ENCODE measurements at regions not wholly inside any gene's neighbourhood (a gene's known extent, or its start where the extent isn't known, plus 50 kb on each side); places are given as distances from the start of the nearest gene placed in this dataset.

GRCh38 chr5:172544371-172545095 lies 90.2 kb upstream of the SH3PXD2B start:
- H3F3A ChIP-seq (ENCODE audit: insufficient read depth, low read length, poor library complexity, severe bottlenecking): no peaks in the 10 kb centered on the region
- H3K4me2 ChIP-seq (ENCODE audit: low read length): no peak overlapping the region
- no peak overlapping the region for H3K9ac ChIP-seq (ENCODE audit: low read length)
- H4K20me1 ChIP-seq (ENCODE audit: insufficient read depth): no peaks in the 10 kb centered on the region
- no peak for TF ChIP-seq EP300 (conservative IDR thresholded peaks at IDR 0.05; ENCODE audit: poor library complexity, severe bottlenecking)
- no peak for TF ChIP-seq REST (IDR thresholded peaks at IDR 0.05; ENCODE audit: borderline replicate concordance)
- no peak for TF ChIP-seq POLR2AphosphoS5 (IDR thresholded peaks at IDR 0.05)
- TF ChIP-seq TAF1 (IDR thresholded peaks at IDR 0.05; ENCODE audit: low read depth): no peak
- TF ChIP-seq CTCF (IDR thresholded peaks at IDR 0.05; ENCODE audit: poor library complexity, severe bottlenecking): no peak
- TF ChIP-seq RAD21 (conservative IDR thresholded peaks at IDR 0.05): no peak
- no peak for TF ChIP-seq SMC3 (conservative IDR thresholded peaks at IDR 0.05; ENCODE audit: poor library complexity)
- TF ChIP-seq MXI1 (conservative IDR thresholded peaks at IDR 0.05; ENCODE audit: poor library complexity, severe bottlenecking): no peak
- TF ChIP-seq EZH2 (IDR thresholded peaks at IDR 0.05; ENCODE audit: borderline replicate concordance, insufficient read depth, low read length, poor library complexity, severe bottlenecking): no peak
- no peaks in the 10 kb centered on the region for H3K9me2 ChIP-seq (ENCODE audit: insufficient read depth, low read length)
- H3K27ac ChIP-seq (ENCODE audit: low read length): no peak overlapping the region
- no peaks in the 10 kb centered on the region for H3K27me3 ChIP-seq (ENCODE audit: insufficient read depth, low read depth, low read length)
- no peaks in the 10 kb centered on the region for H3K9me3 ChIP-seq (ENCODE audit: low read length)
- H2AFZ ChIP-seq (ENCODE audit: low read depth, low read length): no peak overlapping the region
- H3K36me3 ChIP-seq (ENCODE audit: insufficient read depth, low read length): no peaks in the 10 kb centered on the region
- H3K4me3 ChIP-seq (ENCODE audit: low read length): no peak overlapping the region
- no peaks in the 10 kb centered on the region for H3K79me2 ChIP-seq (replicated peaks; ENCODE audit: insufficient read depth, low read length)

GRCh38 chr5:172543484-172544298 lies 89.4 kb upstream of the SH3PXD2B start:
- H3K36me3 ChIP-seq (ENCODE audit: insufficient read depth, low read length): no peaks in the 10 kb centered on the region
- H2AFZ ChIP-seq (ENCODE audit: low read depth, low read length): no peak overlapping the region
- H3K4me2 ChIP-seq (ENCODE audit: low read length): no peak overlapping the region
- H3F3A ChIP-seq (ENCODE audit: insufficient read depth, low read length, poor library complexity, severe bottlenecking): no peaks in the 10 kb centered on the region
- no peak overlapping the region for H3K27ac ChIP-seq (ENCODE audit: low read length)
- H3K4me3 ChIP-seq (ENCODE audit: low read length): no peak overlapping the region
- no peaks in the 10 kb centered on the region for H3K27me3 ChIP-seq (ENCODE audit: insufficient read depth, low read depth, low read length)
- H4K20me1 ChIP-seq (ENCODE audit: insufficient read depth): no peaks in the 10 kb centered on the region
- H3K79me2 ChIP-seq (replicated peaks; ENCODE audit: insufficient read depth, low read length): no peaks in the 10 kb centered on the region
- TF ChIP-seq RAD21 (conservative IDR thresholded peaks at IDR 0.05) (no peak), CTCF (IDR thresholded peaks at IDR 0.05; ENCODE audit: poor library complexity, severe bottlenecking) (no peak), EZH2 (IDR thresholded peaks at IDR 0.05; ENCODE audit: borderline replicate concordance, insufficient read depth, low read length, poor library complexity, severe bottlenecking) (no peak), SMC3 (conservative IDR thresholded peaks at IDR 0.05; ENCODE audit: poor library complexity) (no peak), TAF1 (IDR thresholded peaks at IDR 0.05; ENCODE audit: low read depth) (no peak), EP300 (conservative IDR thresholded peaks at IDR 0.05; ENCODE audit: poor library complexity, severe bottlenecking) (no peak), POLR2AphosphoS5 (IDR thresholded peaks at IDR 0.05) (no peak), REST (IDR thresholded peaks at IDR 0.05; ENCODE audit: borderline replicate concordance) (no peak), MXI1 (conservative IDR thresholded peaks at IDR 0.05; ENCODE audit: poor library complexity, severe bottlenecking) (no peak)
- no peak overlapping the region for H3K9ac ChIP-seq (ENCODE audit: low read length)
- H3K9me3 ChIP-seq (ENCODE audit: low read length): no peaks in the 10 kb centered on the region
- H3K9me2 ChIP-seq (ENCODE audit: insufficient read depth, low read length): no peaks in the 10 kb centered on the region

Measured in neural cell (in vitro differentiated cells).